ENCODE measurements at regions not wholly inside any gene's neighbourhood (a gene's known extent, or its start where the extent isn't known, plus 50 kb on each side); places are given as distances from the start of the nearest gene placed in this dataset.
"Not testable (repeated sequence)": the region's sequence is repeated elsewhere in the genome, so short reads cannot be mapped to it uniquely, and the experiment has no call there.

- no peak for DNase-seq (ENCODE audit: low spot score)
These were observed 117.8 kb upstream of the ENPP6 start for GRCh38 chr4:184335520-184335919.

DNA sequence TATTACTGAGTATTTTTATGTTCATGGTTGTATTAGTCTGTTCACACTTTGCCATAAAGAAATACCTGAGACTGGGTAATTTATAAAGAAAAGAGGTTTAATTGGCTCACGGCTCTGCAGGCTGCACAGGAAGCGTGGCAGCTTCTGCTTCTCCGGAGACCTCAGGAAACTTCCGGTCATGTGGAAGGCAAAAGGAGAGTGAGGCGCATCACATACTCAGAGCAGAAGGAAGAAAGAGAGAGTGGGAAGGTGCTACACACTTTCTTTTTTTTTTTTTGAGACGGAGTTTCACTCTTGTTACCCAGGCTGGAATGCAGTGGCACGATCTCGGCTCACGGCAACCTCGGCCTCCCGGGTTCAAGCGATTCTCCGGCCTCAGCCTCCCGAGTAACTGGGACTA lies 115.8 kb upstream of the ENPP6 start:
- DNase-seq (ENCODE audit: low spot score), result not testable (repeated sequence)

GRCh38 chr4:184331268-184331995 lies 113.8 kb upstream of the ENPP6 start:
- DNase-seq (ENCODE audit: low spot score), result no peak

DNA sequence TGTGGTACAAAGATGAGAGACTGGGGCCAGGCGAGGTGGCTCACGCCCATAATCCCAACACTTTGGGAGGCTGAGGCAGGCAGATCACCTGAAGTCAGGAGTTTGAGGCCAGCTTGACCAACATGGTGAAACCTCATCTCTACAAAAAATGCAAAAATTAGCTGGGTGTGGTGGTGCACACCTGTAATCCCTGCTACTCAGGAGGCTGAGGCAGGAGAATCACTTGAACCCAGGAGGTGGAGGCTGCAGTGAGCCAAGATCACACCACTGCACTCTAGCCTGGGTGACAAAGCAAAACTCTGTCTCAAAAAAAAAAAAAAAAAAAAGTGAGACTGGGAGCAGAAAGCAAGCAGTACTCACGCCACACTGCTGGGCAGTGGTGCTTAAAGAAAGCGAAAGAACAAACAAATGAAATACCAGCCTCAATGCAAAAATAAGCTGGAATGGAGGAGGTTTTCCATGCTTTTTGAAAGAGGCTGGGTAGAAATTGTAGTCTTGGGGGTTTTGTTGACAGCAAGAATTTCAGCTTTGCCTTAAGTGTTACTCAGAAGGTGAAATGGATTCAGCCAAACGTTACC lies 112.9 kb upstream of the ENPP6 start:
- DNase-seq (ENCODE audit: low spot score), result not testable (repeated sequence)

GRCh38 chr4:184329659-184330400 lies 112.2 kb upstream of the ENPP6 start:
- DNase-seq (ENCODE audit: low spot score), result no peak

GRCh38 chr4:184329235-184329634 lies 111.6 kb upstream of the ENPP6 start:
- no peak for DNase-seq (ENCODE audit: low spot score)

- no peak for DNase-seq (ENCODE audit: low spot score)
These were observed 110.5 kb upstream of the ENPP6 start for GRCh38 chr4:184328022-184328736.

GRCh38 chr4:184324939-184325477 lies 107.3 kb upstream of the ENPP6 start:
- no peak for DNase-seq (ENCODE audit: low spot score)

DNA sequence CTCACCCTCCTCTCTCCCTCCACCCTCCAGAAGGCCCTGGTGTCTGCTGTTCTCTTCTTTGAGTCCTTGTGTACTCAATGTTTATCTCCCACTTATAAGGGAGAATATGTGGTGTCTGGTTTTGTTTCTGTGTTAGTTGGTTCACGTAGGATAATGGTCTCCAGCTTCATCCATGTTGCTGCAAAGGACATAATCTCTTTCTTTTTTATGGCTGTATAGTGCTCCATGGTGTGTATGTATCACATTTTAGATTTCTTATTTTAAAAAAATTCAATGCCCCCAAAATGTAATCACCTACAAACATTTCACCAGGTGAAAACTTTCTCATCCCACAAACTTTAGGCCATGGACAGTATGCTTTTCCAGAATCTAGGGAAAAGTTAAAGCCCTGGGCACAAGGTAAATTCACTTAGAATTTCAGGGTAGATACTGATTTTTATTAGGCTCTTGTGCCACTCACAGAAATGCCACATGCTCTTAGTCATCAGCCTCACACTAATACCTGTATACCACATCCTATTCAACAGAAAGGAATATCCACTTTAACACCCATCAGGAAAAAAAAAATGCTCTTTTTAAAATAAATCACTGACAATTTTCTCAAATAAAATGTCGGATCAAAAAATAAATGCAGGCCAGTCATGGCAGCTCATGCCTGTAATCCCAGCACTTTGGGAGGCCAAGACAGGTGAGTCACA lies 104.8 kb upstream of the ENPP6 start:
- no peak for DNase-seq (ENCODE audit: low spot score)

- no peak for DNase-seq (ENCODE audit: low spot score)
These were observed 103.0 kb upstream of the ENPP6 start for GRCh38 chr4:184320631-184321030.

GRCh38 chr4:184318852-184319251 lies 101.2 kb upstream of the ENPP6 start:
- no peak for DNase-seq (ENCODE audit: low spot score)

- no peak for DNase-seq (ENCODE audit: low spot score)
These were observed 99.7 kb upstream of the ENPP6 start for GRCh38 chr4:184317234-184317918.

GRCh38 chr4:184316821-184317220 lies 99.1 kb upstream of the ENPP6 start:
- no peak for DNase-seq (ENCODE audit: low spot score)

- no peak for DNase-seq (ENCODE audit: low spot score)
These were observed 98.1 kb upstream of the ENPP6 start for GRCh38 chr4:184315675-184316359.

DNA sequence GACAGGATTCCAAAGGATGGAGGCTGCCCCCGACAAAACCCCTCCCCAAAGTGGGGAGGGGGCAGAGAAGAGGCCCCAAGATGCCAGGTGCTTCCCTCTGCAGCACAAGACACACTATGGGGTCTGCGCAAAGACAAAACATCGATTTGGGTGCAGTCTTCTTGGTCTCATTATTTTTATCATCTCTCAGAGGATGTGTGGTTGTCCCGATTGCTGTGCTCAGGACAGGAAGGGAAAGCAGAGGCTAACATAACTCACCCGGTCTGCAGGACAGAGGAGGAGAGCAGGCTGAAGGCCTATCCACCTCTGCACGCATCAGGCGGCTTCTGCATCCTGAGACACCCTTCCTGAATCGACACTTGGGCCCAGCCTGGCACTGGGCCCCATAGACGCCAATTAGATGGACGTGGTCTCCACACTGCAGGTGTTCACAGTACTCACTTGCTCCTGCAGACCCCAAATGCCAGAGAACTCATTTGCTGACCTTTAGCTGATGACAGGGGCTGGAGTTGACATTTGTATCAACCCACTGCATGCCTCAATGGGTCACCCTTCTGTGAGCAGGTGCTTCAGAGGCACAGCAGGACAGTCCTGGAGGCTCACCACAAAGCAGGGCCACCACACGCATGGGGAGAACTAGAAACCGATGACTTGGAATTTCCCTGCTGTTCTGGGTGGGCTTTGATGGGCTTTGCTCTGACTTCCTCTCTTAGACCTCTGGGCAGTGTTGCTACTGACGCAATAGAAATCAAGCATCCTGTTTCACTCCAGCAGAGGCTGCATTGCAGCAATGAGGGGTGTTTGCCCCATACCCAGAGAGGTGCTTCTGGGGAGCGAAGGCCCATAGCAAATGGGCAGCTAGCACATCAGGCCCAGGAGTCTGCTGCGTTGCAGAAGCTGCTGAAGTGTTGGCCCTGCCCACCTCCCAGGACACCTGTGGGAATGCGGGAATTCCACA lies 96.3 kb upstream of the ENPP6 start:
- no peak for DNase-seq (ENCODE audit: low spot score)

DNA sequence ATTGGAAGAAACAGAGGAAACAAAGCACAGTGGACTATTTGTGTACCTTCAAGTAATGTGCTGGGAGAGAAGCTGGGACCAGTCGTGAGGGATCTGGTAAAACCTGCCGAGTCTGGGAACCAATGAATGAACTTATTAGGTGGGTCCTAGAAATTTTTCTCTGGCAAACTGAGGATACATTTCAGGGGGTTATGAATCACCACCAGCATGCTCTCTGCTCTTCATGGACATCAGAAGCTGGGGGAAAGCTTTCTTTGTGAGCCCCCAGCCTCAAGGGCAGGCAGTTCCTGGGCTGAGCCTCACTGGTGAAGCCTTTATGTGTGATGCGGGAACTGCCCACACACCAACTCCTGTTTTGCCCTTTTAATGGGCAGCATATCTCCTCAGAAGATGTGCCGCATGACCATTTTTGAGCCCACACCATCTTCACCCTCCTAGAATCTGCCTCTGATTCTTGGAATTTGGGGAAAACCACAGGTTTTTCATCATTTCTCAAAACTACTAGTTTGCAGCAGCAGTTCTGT lies 95.4 kb upstream of the ENPP6 start:
- no peak for DNase-seq (ENCODE audit: low spot score)

GRCh38 chr4:184312126-184312525 lies 94.5 kb upstream of the ENPP6 start:
- no peak for DNase-seq (ENCODE audit: low spot score)

DNA sequence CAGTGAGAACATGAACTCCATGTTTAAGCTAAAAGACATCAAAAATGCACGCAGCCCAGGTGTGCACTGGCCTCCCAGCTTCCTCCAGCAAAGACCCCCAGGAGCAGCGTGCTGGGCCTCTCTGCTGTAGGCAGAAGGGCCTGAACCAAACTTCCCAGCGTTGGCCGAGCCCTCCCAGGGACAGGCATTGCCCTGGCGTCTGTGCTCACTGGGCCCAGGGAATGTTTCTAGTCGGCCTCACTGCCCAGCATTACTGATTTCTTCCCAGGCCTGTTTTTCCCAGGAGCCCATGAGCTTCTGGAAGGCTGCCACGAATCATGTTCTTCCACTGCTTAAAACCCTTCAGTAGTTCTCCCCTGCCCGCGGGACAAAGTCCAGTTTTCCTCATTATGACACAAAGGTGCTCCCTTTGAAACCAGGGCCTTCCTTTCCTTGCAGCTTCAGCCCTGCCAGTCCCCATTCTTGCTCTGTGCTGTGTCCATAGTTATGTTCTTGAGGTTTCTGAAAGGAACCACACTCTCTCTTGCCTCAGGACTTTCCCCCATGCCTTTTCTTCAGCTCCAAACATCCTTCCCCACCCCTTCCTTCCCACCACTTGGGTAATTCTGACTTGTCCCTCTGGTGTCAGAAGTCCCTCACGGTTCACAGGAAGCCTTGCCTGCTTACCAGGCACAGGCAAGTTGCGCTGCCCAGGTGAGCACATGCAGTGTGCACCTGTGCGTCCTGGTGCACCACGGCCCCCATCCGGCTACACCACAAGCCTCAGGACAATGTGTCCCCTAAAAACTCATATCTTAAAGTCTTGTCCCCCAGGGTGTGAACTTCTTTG lies 93.4 kb upstream of the ENPP6 start:
- DNase-seq (ENCODE audit: low spot score), result no peak
